DOHH2 (cell line): ENCODE measurements at regions not wholly inside any gene's neighbourhood (a gene's known extent, or its start where the extent isn't known, plus 50 kb on each side); places are given as distances from the start of the nearest gene placed in this dataset.

Experiments used
- H3F3A ChIP-seq: fragments of 200-600 bp; sonication (generic), shearing (Covaris generic); 2 replicates; pipeline ENCODE4 v1.6.0; 2016; ENCODE audit warnings: antibody characterized with exemption, mild to moderate bottlenecking; ENCODE audit not compliant: control insufficient read depth, insufficient read depth
- H3K27ac ChIP-seq: fragments of 200-600 bp; sonication (generic); 2 replicates; pipeline ENCODE4 v1.5.1; 2014; ENCODE audit warnings: low read depth, mild to moderate bottlenecking, low read length, moderate library complexity
- H3K27me3 ChIP-seq: fragments of 200-600 bp; sonication (generic); 2 replicates; pipeline ENCODE4 v1.6.1; 2014; ENCODE audit warnings: mild to moderate bottlenecking, low read length, mixed read lengths; ENCODE audit not compliant: control insufficient read depth
- H3K36me3 ChIP-seq: fragments of 200-600 bp; sonication (generic); 2 replicates; pipeline ENCODE4 v1.6.1; 2014; ENCODE audit warnings: mild to moderate bottlenecking, low read length, moderate library complexity, mixed read lengths; ENCODE audit not compliant: control insufficient read depth
- H3K4me1 ChIP-seq: fragments of 200-600 bp; sonication (generic); 2 replicates; pipeline ENCODE4 v1.6.1; 2014; ENCODE audit warnings: mild to moderate bottlenecking, low read length, mixed read lengths; ENCODE audit not compliant: control insufficient read depth
- H3K4me2 ChIP-seq: fragments of 200-600 bp; sonication (generic); 2 replicates; pipeline ENCODE4 v1.6.0; 2014; ENCODE audit warnings: mild to moderate bottlenecking, low read length, moderate library complexity
- H3K4me3 ChIP-seq: fragments of 200-600 bp; sonication (generic); 2 replicates; pipeline ENCODE4 v1.5.1; 2014; ENCODE audit warnings: mild to moderate bottlenecking, low read length, mixed read lengths
- H3K79me2 ChIP-seq: fragments of 200-600 bp; sonication (generic); 2 replicates; pipeline ENCODE4 v1.6.1; 2014; ENCODE audit warnings: mild to moderate bottlenecking, low read length, mixed read lengths; ENCODE audit not compliant: control insufficient read depth
- H3K9me2 ChIP-seq: fragments of 200-600 bp; sonication (generic); replicated peaks from 2 replicates; pipeline ENCODE4 v1.6.1; 2014; ENCODE audit warnings: mild to moderate bottlenecking, low read length, mixed read lengths; ENCODE audit not compliant: control insufficient read depth
- H3K9me3 ChIP-seq: fragments of 200-600 bp; sonication (generic); 2 replicates; pipeline ENCODE4 v1.6.1; 2014; ENCODE audit warnings: antibody characterized with exemption, low read length, mixed read lengths; ENCODE audit not compliant: control insufficient read depth, insufficient read depth
- H4K20me1 ChIP-seq: fragments of 200-600 bp; sonication (generic); 2 replicates; pipeline ENCODE4 v1.6.0; 2014; ENCODE audit warnings: low read depth, mild to moderate bottlenecking, antibody characterized with exemption, low read length, moderate library complexity; ENCODE audit not compliant: control insufficient read depth, insufficient read depth
- CTCF ChIP-seq: fragments of 200-600 bp; sonication (generic); IDR thresholded peaks from one replicate; pipeline ENCODE4 v1.5.1; 2014; ENCODE audit warnings: antibody characterized with exemption, mild to moderate bottlenecking, low read depth, low read length; ENCODE audit not compliant: poor library complexity, severe bottlenecking
- EZH2phosphoT487 ChIP-seq: fragments of 200-600 bp; sonication (generic); IDR thresholded peaks from 2 replicates; pipeline ENCODE4 v1.6.1; 2017; ENCODE audit warnings: borderline replicate concordance, mild to moderate bottlenecking, antibody characterized with exemption, low read length, moderate library complexity, mixed read lengths

GRCh38 chr10:64973391-64973790, 1452.2 kb downstream of the REEP3 start:
- no peak overlapping the region for H3K4me3 ChIP-seq
- H3K9me2 ChIP-seq, result no peaks in the 10 kb centered on the region
- no peaks in the 10 kb centered on the region for H3K36me3 ChIP-seq
- no peaks in the 10 kb centered on the region for H3K9me3 ChIP-seq
- no peak overlapping the region for H3K4me2 ChIP-seq
- no peaks in the 10 kb centered on the region for H3K27me3 ChIP-seq
- no peaks in the 10 kb centered on the region for H3F3A ChIP-seq
- no peak overlapping the region for H3K27ac ChIP-seq
- TF ChIP-seq EZH2phosphoT487 (no peak), CTCF (no peak)
- no peaks in the 10 kb centered on the region for H3K4me1 ChIP-seq
- H4K20me1 ChIP-seq, result no peaks in the 10 kb centered on the region
- no peaks in the 10 kb centered on the region for H3K79me2 ChIP-seq

- no peaks in the 10 kb centered on the region for H3F3A ChIP-seq
- no peaks in the 10 kb centered on the region for H4K20me1 ChIP-seq
- no peak overlapping the region for H3K27ac ChIP-seq
- no peaks in the 10 kb centered on the region for H3K4me1 ChIP-seq
- H3K79me2 ChIP-seq, result no peaks in the 10 kb centered on the region
- H3K4me2 ChIP-seq, result no peak overlapping the region
- no peaks in the 10 kb centered on the region for H3K27me3 ChIP-seq
- no peaks in the 10 kb centered on the region for H3K9me2 ChIP-seq
- TF ChIP-seq EZH2phosphoT487, result no peak
- no peak for TF ChIP-seq CTCF
- H3K4me3 ChIP-seq, result no peak overlapping the region
- H3K36me3 ChIP-seq, result no peaks in the 10 kb centered on the region
- H3K9me3 ChIP-seq, result no peaks in the 10 kb centered on the region
Measured at GRCh38 chr10:64976150-64976549, 1454.9 kb downstream of the REEP3 start.

- Histone ChIP-seq H4K20me1 (no peaks in the 10 kb centered on the region), H3K27me3 (no peaks in the 10 kb centered on the region), H3K4me2 (no peak overlapping the region), H3K27ac (no peak overlapping the region), H3K9me2 (no peaks in the 10 kb centered on the region), H3K9me3 (no peaks in the 10 kb centered on the region), H3K4me3 (no peak overlapping the region), H3K36me3 (no peaks in the 10 kb centered on the region), H3F3A (no peaks in the 10 kb centered on the region), H3K79me2 (no peaks in the 10 kb centered on the region), H3K4me1 (no peaks in the 10 kb centered on the region)
- no peak for TF ChIP-seq EZH2phosphoT487
- TF ChIP-seq CTCF, result no peak
Measured at GRCh38 chr10:64977915-64978314, 1456.7 kb downstream of the REEP3 start.

- TF ChIP-seq EZH2phosphoT487, result no peak
- TF ChIP-seq CTCF, result no peak
- no peaks in the 10 kb centered on the region for H3K4me1 ChIP-seq
- no peak overlapping the region for H3K4me3 ChIP-seq
- H3K9me2 ChIP-seq, result no peaks in the 10 kb centered on the region
- no peaks in the 10 kb centered on the region for H3K79me2 ChIP-seq
- H3K9me3 ChIP-seq, result no peaks in the 10 kb centered on the region
- no peaks in the 10 kb centered on the region for H3K27me3 ChIP-seq
- H3K36me3 ChIP-seq, result no peaks in the 10 kb centered on the region
- H3K27ac ChIP-seq, result no peak overlapping the region
- H3K4me2 ChIP-seq, result no peak overlapping the region
- no peaks in the 10 kb centered on the region for H4K20me1 ChIP-seq
- no peaks in the 10 kb centered on the region for H3F3A ChIP-seq
Measured at GRCh38 chr10:64996886-64997285, 1475.7 kb downstream of the REEP3 start.
